H1 (cell line): ENCODE measurements at regions not wholly inside any gene's neighbourhood (a gene's known extent, or its start where the extent isn't known, plus 50 kb on each side); places are given as distances from the start of the nearest gene placed in this dataset.

ENCODE experiments used
- CTCF ChIA-PET: fragments of 300-600 bp; sonication (Branson Sonifier 250); formaldehyde crosslinking; loops from one replicate; lab custom pipeline; 2021; ENCODE audit not compliant: partially characterized antibody; lab: Charles Lee
- POLR2A ChIA-PET: fragments of 300-600 bp; sonication (Branson Sonifier 250); formaldehyde crosslinking; loops from one replicate; lab custom pipeline; 2021; ENCODE audit warnings: inconsistent platforms; ENCODE audit not compliant: partially characterized antibody; lab: Charles Lee
- DNase-seq, 2 experiments: peaks; one replicate each; pipeline versions ENCODE4 v3.0.0 to v3.0.0-alpha.2; 2010 to 2022; ENCODE audit warnings: low spot score in 2 of 2, low read depth in 1 of 2, mixed read lengths in 1 of 2
- FAIRE-seq: peaks from 2 replicates; lab custom pipeline; 2011; peaks lifted over from hg19 to GRCh38; lab: Jason Lieb, UNC
- H2AFZ ChIP-seq: 2 replicates; pipeline ENCODE4 v1.8.1; 2012; ENCODE audit warnings: low read length, inconsistent platforms
- H2AK5ac ChIP-seq: 2 replicates; pipeline ENCODE4 v1.6.1; 2013; ENCODE audit warnings: low read depth, low read length
- H2BK120ac ChIP-seq: replicated peaks from 2 replicates; pipeline ENCODE3; 2013; ENCODE audit warnings: low read depth, low read length, inconsistent platforms
- H2BK12ac ChIP-seq: 2 replicates; pipeline ENCODE4 v1.6.1; 2013; ENCODE audit warnings: low read depth, low read length
- H2BK15ac ChIP-seq: 2 replicates; pipeline ENCODE4 v1.6.1; 2013; ENCODE audit warnings: low read length
- H2BK20ac ChIP-seq: 2 replicates; pipeline ENCODE4 v1.6.1; 2013; ENCODE audit warnings: low read length
- H2BK5ac ChIP-seq: 2 replicates; pipeline ENCODE4 v1.6.1; 2013; ENCODE audit warnings: low read depth, low read length
- H3K14ac ChIP-seq: 2 replicates; pipeline ENCODE4 v1.6.1; 2013; ENCODE audit warnings: inconsistent platforms; ENCODE audit not compliant: insufficient read length
- H3K18ac ChIP-seq: 2 replicates; pipeline ENCODE4 v1.6.1; 2013; ENCODE audit warnings: low read length; ENCODE audit errors: extremely low read depth
- H3K23ac ChIP-seq: 2 replicates; pipeline ENCODE4 v1.6.1; 2013; ENCODE audit warnings: inconsistent platforms; ENCODE audit not compliant: insufficient read length
- H3K23me2 ChIP-seq: 2 replicates; pipeline ENCODE4 v1.6.1; 2013; ENCODE audit warnings: low read depth, low read length
- H3K27ac ChIP-seq: 2 replicates; pipeline ENCODE4 v1.6.1; 2011; ENCODE audit warnings: low read depth, low read length, inconsistent platforms
- H3K27me3 ChIP-seq, 4 experiments: replicated peaks in 1 of 4; 1 replicate in 1 of 4; 2 replicates in 3 of 4; pipeline versions ENCODE4 v1.6.1 to v1.8.1; 2011 to 2013; ENCODE audit warnings: low read length in 3 of 4, mild to moderate bottlenecking in 3 of 4, inconsistent platforms in 2 of 4, mixed read lengths in 2 of 4, moderate library complexity in 1 of 4; ENCODE audit not compliant: control insufficient read depth in 3 of 4, insufficient read depth in 3 of 4; ENCODE audit errors: extremely low read depth in 1 of 4
- H3K36me3 ChIP-seq, 4 experiments: 2 replicates each; pipeline versions ENCODE4 v1.6.1 to v1.8.1; 2011 to 2013; ENCODE audit warnings: mild to moderate bottlenecking in 4 of 4, low read length in 3 of 4, moderate library complexity in 2 of 4, control low read depth in 1 of 4, inconsistent platforms in 1 of 4; ENCODE audit not compliant: insufficient read depth in 4 of 4, control insufficient read depth in 2 of 4
- H3K4ac ChIP-seq: replicated peaks from 2 replicates; pipeline ENCODE3; 2013; ENCODE audit warnings: low read length, low read depth, mixed read lengths, inconsistent platforms; ENCODE audit not compliant: insufficient read length
- H3K4me1 ChIP-seq, 4 experiments: replicated peaks in 1 of 4; 1 replicate in 1 of 4; 2 replicates in 3 of 4; pipeline versions ENCODE4 v1.6.1 to v1.8.1; 2011 to 2013; ENCODE audit warnings: low read length in 3 of 4, inconsistent platforms in 2 of 4, mixed read lengths in 1 of 4; ENCODE audit not compliant: insufficient read depth in 4 of 4, control insufficient read depth in 3 of 4
- H3K4me2 ChIP-seq, 2 experiments: 2 replicates each; pipeline versions ENCODE4 v1.6.1 to v1.8.1; 2011 to 2013; ENCODE audit warnings: low read depth in 2 of 2, low read length in 2 of 2, control low read depth in 1 of 2, inconsistent platforms in 1 of 2, mild to moderate bottlenecking in 1 of 2; ENCODE audit not compliant: insufficient read depth in 1 of 2
- H3K4me3 ChIP-seq, 4 experiments: fragments of 200-600, 300-600 bp in 1 of 4; sonication (generic), shearing (Covaris generic), sonication (Bioruptor Twin) in 1 of 4; 2 replicates each; pipeline versions ENCODE4 v1.5.1 to v1.8.1; 2011 to 2016; ENCODE audit warnings: low read length in 4 of 4, low read depth in 3 of 4, control low read depth in 2 of 4, inconsistent platforms in 2 of 4, mild to moderate bottlenecking in 2 of 4, mixed read lengths in 1 of 4, moderate library complexity in 1 of 4; ENCODE audit not compliant: insufficient read depth in 2 of 4; ENCODE audit errors: extremely low read depth in 1 of 4
- H3K56ac ChIP-seq: replicated peaks from 2 replicates; pipeline ENCODE3; 2013; ENCODE audit warnings: low read depth, mild to moderate bottlenecking, mixed read lengths, low read length, inconsistent platforms; ENCODE audit not compliant: insufficient read length
- H3K79me1 ChIP-seq: 2 replicates; pipeline ENCODE4 v1.6.1; 2013; ENCODE audit warnings: low read depth, low read length, control low read depth
- H3K79me2 ChIP-seq, 2 experiments: 2 replicates each; pipeline versions ENCODE4 v1.6.1 to v1.8.1; 2012 to 2013; ENCODE audit warnings: low read length in 2 of 2, mild to moderate bottlenecking in 2 of 2, inconsistent platforms in 1 of 2; ENCODE audit not compliant: insufficient read depth in 2 of 2, control insufficient read depth in 1 of 2
- H3K9ac ChIP-seq, 4 experiments: replicated peaks in 1 of 4; 1 replicate in 1 of 4; 2 replicates in 3 of 4; pipeline versions ENCODE4 v1.6.1 to v1.8.1; 2011 to 2013; ENCODE audit warnings: low read depth in 3 of 4, low read length in 3 of 4, control low read depth in 2 of 4, mild to moderate bottlenecking in 2 of 4, moderate library complexity in 2 of 4, inconsistent platforms in 1 of 4; ENCODE audit errors: extremely low read depth in 1 of 4
- H3K9me3 ChIP-seq, 2 experiments: 2 replicates each; pipeline versions ENCODE4 v1.6.1 to v1.8.1; 2012 to 2013; ENCODE audit warnings: mild to moderate bottlenecking in 2 of 2, moderate library complexity in 2 of 2, control low read depth in 1 of 2, inconsistent platforms in 1 of 2, low read depth in 1 of 2, low read length in 1 of 2, mixed read lengths in 1 of 2; ENCODE audit not compliant: insufficient read depth in 2 of 2
- H4K20me1 ChIP-seq, 2 experiments: replicated peaks in 1 of 2; 2 replicates each; pipeline versions ENCODE3 to v1.8.1; 2011 to 2013; ENCODE audit warnings: inconsistent platforms in 2 of 2, low read length in 2 of 2, mild to moderate bottlenecking in 1 of 2; ENCODE audit not compliant: insufficient read depth in 2 of 2, control insufficient read depth in 1 of 2
- H4K5ac ChIP-seq: 2 replicates; pipeline ENCODE4 v1.6.1; 2013; ENCODE audit warnings: low read length, low read depth, mixed read lengths, inconsistent platforms; ENCODE audit not compliant: insufficient read length
- H4K8ac ChIP-seq: 2 replicates; pipeline ENCODE4 v1.8.0; 2013; ENCODE audit warnings: mild to moderate bottlenecking, moderate library complexity, low read length, inconsistent platforms; ENCODE audit not compliant: insufficient read depth; ENCODE audit errors: extremely low read depth
- H4K91ac ChIP-seq: replicated peaks from 2 replicates; pipeline ENCODE3; 2013; ENCODE audit warnings: low read length, mixed read lengths, inconsistent platforms; ENCODE audit not compliant: insufficient read length
- ASH2L ChIP-seq: fragments of 200-600, 300-600 bp; sonication (generic); IDR thresholded peaks from one replicate; pipeline ENCODE4 v1.7.1; 2017; ENCODE audit warnings: low read length
- ATF2 ChIP-seq: IDR thresholded peaks from 2 replicates; pipeline ENCODE4 v1.6.1; 2012; ENCODE audit warnings: low read length, inconsistent platforms
- BCL11A ChIP-seq, 2 experiments: IDR thresholded peaks; one replicate each; pipeline ENCODE4 v1.6.1; 2011; ENCODE audit warnings: low read depth in 2 of 2, low read length in 2 of 2, mild to moderate bottlenecking in 2 of 2
- CEBPB ChIP-seq: IDR thresholded peaks from 2 replicates; pipeline ENCODE4 v1.6.1; 2012; ENCODE audit warnings: low read depth, low read length
- CREB1 ChIP-seq: IDR thresholded peaks from 2 replicates; pipeline ENCODE4 v1.6.1; 2012; ENCODE audit warnings: inconsistent platforms
- FOSL1 ChIP-seq: IDR thresholded peaks from 2 replicates; pipeline ENCODE4 v1.6.1; 2011; ENCODE audit warnings: mild to moderate bottlenecking, low read depth, low read length, moderate library complexity; ENCODE audit not compliant: insufficient read depth
- GABPA ChIP-seq: IDR thresholded peaks from 2 replicates; pipeline ENCODE4 v1.6.1; 2011; ENCODE audit warnings: mild to moderate bottlenecking, low read length, moderate library complexity, borderline replicate concordance; ENCODE audit not compliant: insufficient read depth
- HDAC2 ChIP-seq, 2 experiments: fragments of 300-600 bp in 1 of 2; sonication (generic) in 1 of 2; IDR thresholded peaks; 2 replicates each; pipeline ENCODE4 v1.6.1; 2011 to 2012; ENCODE audit warnings: low read depth in 2 of 2, low read length in 2 of 2, mild to moderate bottlenecking in 2 of 2, moderate library complexity in 2 of 2, borderline replicate concordance in 1 of 2, inconsistent platforms in 1 of 2
- JUND ChIP-seq: IDR thresholded peaks from 2 replicates; pipeline ENCODE4 v1.6.1; 2011; ENCODE audit warnings: mild to moderate bottlenecking, improper control_type of control experiment, low read length
- PHF8 ChIP-seq: fragments of 200-600 bp; sonication (generic); conservative IDR thresholded peaks from 2 replicates; pipeline ENCODE4 v1.7.1; 2012; ENCODE audit warnings: low read depth, mild to moderate bottlenecking, inconsistent platforms, low read length, moderate library complexity
- POU5F1 ChIP-seq: IDR thresholded peaks from 2 replicates; pipeline ENCODE4 v1.6.1; 2011; ENCODE audit warnings: low read depth, mild to moderate bottlenecking, low read length, moderate library complexity
- RFX5 ChIP-seq: IDR thresholded peaks from 2 replicates; pipeline ENCODE4 v1.6.1; 2011; ENCODE audit warnings: low read depth, low read length, improper control_type of control experiment, borderline replicate concordance
- SUZ12 ChIP-seq: fragments of 200-600 bp; sonication (generic); IDR thresholded peaks from 2 replicates; pipeline ENCODE4 v1.6.1; 2012; ENCODE audit warnings: mild to moderate bottlenecking, inconsistent platforms, low read length, moderate library complexity, mixed read lengths
- TCF12 ChIP-seq: IDR thresholded peaks from 2 replicates; pipeline ENCODE4 v1.6.1; 2011; ENCODE audit warnings: low read depth, mild to moderate bottlenecking, low read length
- WGBS, 2 experiments: shearing (Covaris generic) in 1 of 2; methylation state at CpG; one replicate each; pipeline versions ENCODE4 v1.1.6 to v1.1.7; 2013 to 2015; ENCODE audit warnings: low lambda C conversion rate in 2 of 2, mixed read lengths in 2 of 2, inconsistent platforms in 1 of 2, low coverage in 1 of 2, missing lambda C conversion rate in 1 of 2; ENCODE audit not compliant: insufficient replicate concordance in 2 of 2, insufficient coverage in 1 of 2, insufficient read length in 1 of 2; ENCODE audit errors: extremely low coverage in 1 of 2, missing lambda C conversion rate in 1 of 2; 5-methylcytosine and 5-hydroxymethylcytosine counted together

- CTCF ChIA-PET, result interaction anchor here (1.0 kb wide), 1 partner anchor 22 kb away, joined by 3 read pairs; no protein-coding TSS in a partner anchor
- no peak overlapping the region for H3K18ac ChIP-seq
- POLR2A ChIA-PET, result no interaction called here
- TF ChIP-seq ATF2 (no peak), POU5F1 (no peak), GABPA (no peak), HDAC2 (IDR thresholded peaks at IDR 0.05; ENCODE audit: borderline replicate concordance in 1 of 2, low read depth in 2 of 2, low read length in 2 of 2) (no peak), FOSL1 (no peak), TCF12 (no peak), BCL11A (IDR thresholded peaks at IDR 0.05; ENCODE audit: low read depth in 2 of 2, low read length in 2 of 2) (no peak), SUZ12 (no peak), PHF8 (no peak), JUND (no peak), CEBPB (no peak), RFX5 (no peak), CREB1 (no peak), ASH2L (no peak)
Observed at GRCh38 chr13:58144616-58145015, 513.1 kb downstream of the PCDH17 start.

More at GRCh38 chr13:58144616-58145015, 513.1 kb downstream of the PCDH17 start:
- Histone ChIP-seq H2BK12ac (no peak overlapping the region), H3K4me3 (no peak overlapping the region), H3K27ac (no peak overlapping the region), H3K23ac (no peak overlapping the region), H3K9ac (no peak overlapping the region), H2BK120ac (no peak overlapping the region), H4K5ac (no peak overlapping the region), H2AFZ (no peak overlapping the region), H4K91ac (no peak overlapping the region), H4K20me1 (no peaks in the 10 kb centered on the region), H3K36me3 (peaks cover 0 to 3% (median 1%) of the 10 kb centered on the region in 4 experiments; a peak in 1 of 8 replicates), H2BK5ac (no peak overlapping the region), H3K9me3 (peaks cover 13% of the 10 kb centered on the region in 2 experiments), H3K79me1 (no peaks in the 10 kb centered on the region), H3K23me2 (no peaks in the 10 kb centered on the region), H3K4ac (no peak overlapping the region), H3K27me3 (no peaks in the 10 kb centered on the region), H3K4me1 (no peaks in the 10 kb centered on the region), H3K56ac (no peak overlapping the region), H3K14ac (no peak overlapping the region), H3K79me2 (no peaks in the 10 kb centered on the region), H2BK20ac (no peak overlapping the region), H2BK15ac (no peak overlapping the region), H2AK5ac (no peak overlapping the region), H4K8ac (peak overlapping the region; percentile 57), H3K4me2 (no peak overlapping the region)
- no peak for DNase-seq
- WGBS, 2 experiments, result 89% methylated on average over 10 of the region's 12 CpGs; no CpG with 5 or more reads in 1 of the 2 experiments
- FAIRE-seq, result no peak
